Naive thymus-derived CD8-positive, alpha-beta T cell (primary cell): ENCODE measurements at regions not wholly inside any gene's neighbourhood (a gene's known extent, or its start where the extent isn't known, plus 50 kb on each side); places are given as distances from the start of the nearest gene placed in this dataset.
A peak's percentile ranks its signal among the peaks of the same experiment; 100 is the strongest.

ENCODE experiments used
- ATAC-seq, 2 donors: fragments of 150-1000 bp; cut with Tn5 transposase in 1 of 2; sonication (Bioruptor Pico), chemical (Tn5 transposase) in 1 of 2; 1 replicate in 1 of 2; 2 replicates in 1 of 2; pipeline ENCODE4 v1.10.0; 2021; ENCODE audit warnings: mild to moderate bottlenecking in 2 of 2, moderate library complexity in 2 of 2
- POLR2A ChIA-PET: fragments of 350-600 bp; sonication (Branson Sonifier 250); formaldehyde crosslinking; loops from one replicate; lab custom pipeline; 2021; ENCODE audit warnings: antibody characterized with exemption; lab: Charles Lee
- DNase-seq, 10 donors: peaks; one replicate each; pipeline versions ENCODE4 v3.0.0 to v3.0.0-alpha.2; 2020 to 2022
- H3K27ac Mint-ChIP-seq, 10 donors: one replicate each; pipeline ENCODE4 v1.8.0; 2020 to 2022; ENCODE audit warnings: mild to moderate bottlenecking in 10 of 10, mixed read lengths in 10 of 10, moderate library complexity in 4 of 10, inconsistent platforms in 1 of 10
- H3K27me3 Mint-ChIP-seq, 5 donors: one replicate each; pipeline ENCODE4 v1.8.0; 2021 to 2022; ENCODE audit warnings: mixed read lengths in 5 of 5
- H3K36me3 Mint-ChIP-seq, 3 donors: one replicate each; pipeline ENCODE4 v1.8.0; 2020 to 2022; ENCODE audit warnings: mixed read lengths in 3 of 3, mild to moderate bottlenecking in 2 of 3, inconsistent platforms in 1 of 3
- H3K4me1 Mint-ChIP-seq, 4 donors: one replicate each; pipeline ENCODE4 v1.8.0; 2021 to 2022; ENCODE audit warnings: mixed read lengths in 4 of 4
- H3K4me3 Mint-ChIP-seq, 10 donors: one replicate each; pipeline ENCODE4 v1.8.0; 2020 to 2022; ENCODE audit warnings: mild to moderate bottlenecking in 10 of 10, mixed read lengths in 10 of 10, moderate library complexity in 6 of 10, inconsistent platforms in 1 of 10
- H3K9me3 Mint-ChIP-seq, 9 donors: one replicate each; pipeline ENCODE4 v1.8.0; 2020 to 2022; ENCODE audit warnings: mixed read lengths in 9 of 9, mild to moderate bottlenecking in 3 of 9, inconsistent platforms in 1 of 9, moderate library complexity in 1 of 9

DNA sequence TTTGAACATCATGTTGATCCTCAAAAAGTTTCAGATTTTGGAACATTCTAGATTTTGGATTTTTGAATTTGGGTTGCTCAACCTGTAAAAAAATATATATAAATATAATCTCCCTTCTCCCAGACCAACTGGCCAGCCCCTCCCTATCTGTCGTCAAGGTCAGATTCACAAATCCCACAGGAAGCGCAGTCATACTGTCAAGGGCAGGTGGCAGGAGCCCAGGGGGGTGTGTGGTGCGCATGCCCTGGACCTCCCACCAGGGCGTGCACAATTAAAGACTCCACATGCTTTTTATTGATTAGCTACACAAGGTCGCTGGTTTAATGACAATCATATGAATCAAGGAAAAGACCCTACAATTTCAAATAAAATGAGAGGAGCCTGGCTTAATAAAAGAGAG is 77.0 kb upstream of the EEPD1 start:
- H3K36me3 Mint-ChIP-seq, result peaks cover 0 to 3% (median 0%) of the 10 kb centered on the region in 3 donors
- POLR2A ChIA-PET, result no interaction called here
- no peak overlapping the region for H3K4me3 Mint-ChIP-seq

DNA sequence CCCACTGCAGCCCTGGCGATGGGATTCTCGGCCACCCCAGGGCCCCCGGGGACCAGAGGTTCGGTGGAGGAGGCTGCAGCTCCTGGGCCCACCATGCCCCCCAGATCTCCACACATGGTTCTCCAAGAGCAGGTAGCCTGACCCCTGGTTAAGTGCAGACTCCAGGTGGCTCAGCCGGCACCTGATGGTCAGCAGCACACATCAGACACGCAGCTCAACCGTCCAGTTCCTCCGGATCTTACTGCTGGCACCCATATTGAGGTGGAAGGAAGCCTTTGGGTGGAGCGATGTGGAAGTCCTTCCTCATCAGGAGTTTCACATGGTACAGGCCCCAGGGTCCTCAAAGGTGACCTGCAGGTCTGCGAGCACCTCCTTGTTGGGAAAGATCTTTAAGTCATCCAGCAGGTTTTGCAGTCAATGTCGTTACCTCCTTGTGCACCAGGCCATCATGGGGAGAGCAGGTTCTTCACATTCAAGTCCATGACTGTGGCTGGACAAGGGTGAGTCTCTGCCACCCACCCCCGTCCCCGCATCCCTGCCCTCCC is 74.2 kb upstream of the EEPD1 start:
- Mint-ChIP-seq H3K4me1 (no peaks in the 10 kb centered on the region), H3K36me3 (no peaks in the 10 kb centered on the region), H3K27me3 (peaks cover 0 to 9% (median 2%) of the 10 kb centered on the region in 5 donors), H3K9me3 (no peaks in the 10 kb centered on the region), H3K27ac (no peak overlapping the region), H3K4me3 (no peak overlapping the region)
- DNase-seq, result no peak
- no peak for ATAC-seq
- POLR2A ChIA-PET, result no interaction called here

More for the DNA sequence above, 77.0 kb upstream of the EEPD1 start:
- ATAC-seq, result no peak
- Mint-ChIP-seq H3K27ac (peak overlapping the region in 1 of 10 donors; percentile 34), H3K9me3 (peaks cover 0 to 6% (median 0%) of the 10 kb centered on the region in 9 donors), H3K4me1 (no peaks in the 10 kb centered on the region), H3K27me3 (peaks cover 0 to 7% (median 1%) of the 10 kb centered on the region in 5 donors)
- no peak for DNase-seq

DNA sequence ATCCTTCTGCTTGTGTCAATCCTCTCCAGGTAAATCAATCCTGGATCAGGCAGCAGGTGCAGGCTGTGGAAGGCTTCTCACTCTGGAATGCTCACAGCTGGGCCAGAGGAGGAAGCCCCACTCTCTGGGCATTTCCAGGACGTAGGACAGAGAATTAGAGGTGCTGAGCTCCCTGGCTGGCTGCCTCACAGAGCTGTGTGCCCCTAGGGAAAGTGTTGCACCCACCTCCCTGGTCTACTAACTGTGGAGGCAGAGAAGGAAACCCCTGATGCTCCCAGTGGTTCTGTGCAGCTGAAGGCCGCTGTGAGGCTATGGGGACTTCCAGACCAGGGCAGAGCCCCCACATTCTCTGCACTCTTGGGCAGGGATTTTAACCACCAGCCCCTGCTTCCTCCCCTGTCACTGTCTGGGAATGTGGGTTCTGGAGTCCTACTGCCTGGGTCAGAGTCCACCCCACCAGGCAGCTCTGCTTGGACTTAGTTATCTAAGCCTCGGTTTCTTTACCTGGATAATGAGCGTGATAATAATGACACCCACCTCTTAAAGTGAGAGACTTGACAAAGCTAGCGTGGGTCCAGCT is 73.5 kb upstream of the EEPD1 start:
- no peaks in the 10 kb centered on the region for H3K9me3 Mint-ChIP-seq
- POLR2A ChIA-PET, result no interaction called here
- no peak for DNase-seq

DNA sequence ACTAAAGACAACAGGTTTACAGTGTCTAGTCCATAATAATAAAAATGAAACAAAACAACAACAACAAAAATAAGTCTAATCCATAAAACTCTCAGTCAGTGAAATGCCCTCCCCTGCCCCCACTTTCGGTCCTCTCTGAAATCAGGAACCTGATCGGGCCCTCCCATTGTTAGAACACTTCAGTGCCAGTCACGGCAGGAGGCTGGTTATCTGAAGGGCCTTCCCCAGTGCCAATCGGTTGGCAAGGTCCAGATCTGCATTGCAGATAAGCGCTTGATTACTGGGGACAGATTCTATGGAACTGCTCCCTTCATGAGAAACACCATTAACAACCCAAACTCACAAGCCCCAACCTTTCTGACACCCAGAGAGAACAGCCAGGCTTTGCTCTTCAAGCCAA is 72.2 kb upstream of the EEPD1 start:
- H3K27me3 Mint-ChIP-seq, result peaks cover 0 to 8% (median 0%) of the 10 kb centered on the region in 5 donors
- H3K4me3 Mint-ChIP-seq, result no peak overlapping the region
- no peak for ATAC-seq
- H3K4me1 Mint-ChIP-seq, result no peaks in the 10 kb centered on the region
- no peak overlapping the region for H3K27ac Mint-ChIP-seq
- no peaks in the 10 kb centered on the region for H3K9me3 Mint-ChIP-seq
- no peaks in the 10 kb centered on the region for H3K36me3 Mint-ChIP-seq
- POLR2A ChIA-PET, result no interaction called here
- no peak for DNase-seq

More for the DNA sequence above, 73.5 kb upstream of the EEPD1 start:
- Mint-ChIP-seq H3K4me1 (no peaks in the 10 kb centered on the region), H3K36me3 (no peaks in the 10 kb centered on the region), H3K4me3 (no peak overlapping the region), H3K27ac (no peak overlapping the region), H3K27me3 (peaks cover 0 to 9% (median 0%) of the 10 kb centered on the region in 5 donors)
- no peak for ATAC-seq

DNA sequence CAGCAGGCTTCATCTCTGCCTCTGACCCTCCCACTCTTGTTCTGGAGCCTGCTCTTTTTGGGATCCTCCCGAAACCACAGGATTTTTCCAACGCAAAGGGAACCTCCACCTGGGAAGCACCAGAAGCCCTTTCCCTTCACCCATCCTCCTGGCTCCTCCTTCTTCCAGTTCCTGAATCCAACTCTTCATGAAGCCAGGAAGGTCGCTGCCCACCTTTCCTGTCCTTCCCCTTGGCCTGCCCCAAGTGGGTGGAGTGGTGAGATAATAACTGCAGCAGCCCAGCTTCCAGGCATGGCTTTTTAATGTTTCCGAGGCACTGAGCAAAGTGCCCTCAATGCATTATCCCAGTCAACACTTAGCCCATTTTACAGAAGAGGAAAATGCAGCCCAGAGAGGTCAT is 70.8 kb upstream of the EEPD1 start:
- no peaks in the 10 kb centered on the region for H3K9me3 Mint-ChIP-seq
- no peak for ATAC-seq
- DNase-seq, result no peak
- no peak overlapping the region for H3K4me3 Mint-ChIP-seq
- peak overlapping the region in 1 of 10 donors; percentile 77 for H3K27ac Mint-ChIP-seq
- peaks cover 0 to 8% (median 0%) of the 10 kb centered on the region in 5 donors for H3K27me3 Mint-ChIP-seq
- POLR2A ChIA-PET, result no interaction called here
- no peaks in the 10 kb centered on the region for H3K4me1 Mint-ChIP-seq
- no peaks in the 10 kb centered on the region for H3K36me3 Mint-ChIP-seq

DNA sequence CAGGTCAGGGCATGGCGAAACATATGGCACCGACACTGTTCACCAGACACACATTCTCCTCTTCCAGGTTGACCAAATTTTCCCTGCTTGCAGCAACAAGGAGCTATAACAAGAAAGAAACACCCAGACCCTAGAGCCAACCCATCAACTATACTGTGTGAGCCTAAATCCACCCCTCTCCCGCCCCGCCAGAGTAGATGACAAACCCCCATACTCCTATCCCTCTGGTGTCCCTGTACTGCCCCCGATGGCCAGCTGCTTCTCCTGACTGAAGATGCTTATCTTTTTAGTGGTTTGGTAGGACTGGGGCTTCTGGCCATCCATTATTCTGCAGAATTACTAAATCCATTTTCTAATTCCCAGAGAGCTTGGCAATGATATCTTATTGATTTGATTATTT is 70.1 kb upstream of the EEPD1 start:
- Mint-ChIP-seq H3K4me1 (no peaks in the 10 kb centered on the region), H3K36me3 (peaks cover 0 to 4% (median 0%) of the 10 kb centered on the region in 3 donors), H3K27ac (peak overlapping the region in 1 of 10 donors; percentile 60), H3K4me3 (no peak overlapping the region), H3K27me3 (peaks cover 0 to 8% (median 0%) of the 10 kb centered on the region in 5 donors), H3K9me3 (peaks cover 0 to 3% (median 0%) of the 10 kb centered on the region in 9 donors)
- POLR2A ChIA-PET, result no interaction called here
- no peak for DNase-seq
- no peak for ATAC-seq

DNA sequence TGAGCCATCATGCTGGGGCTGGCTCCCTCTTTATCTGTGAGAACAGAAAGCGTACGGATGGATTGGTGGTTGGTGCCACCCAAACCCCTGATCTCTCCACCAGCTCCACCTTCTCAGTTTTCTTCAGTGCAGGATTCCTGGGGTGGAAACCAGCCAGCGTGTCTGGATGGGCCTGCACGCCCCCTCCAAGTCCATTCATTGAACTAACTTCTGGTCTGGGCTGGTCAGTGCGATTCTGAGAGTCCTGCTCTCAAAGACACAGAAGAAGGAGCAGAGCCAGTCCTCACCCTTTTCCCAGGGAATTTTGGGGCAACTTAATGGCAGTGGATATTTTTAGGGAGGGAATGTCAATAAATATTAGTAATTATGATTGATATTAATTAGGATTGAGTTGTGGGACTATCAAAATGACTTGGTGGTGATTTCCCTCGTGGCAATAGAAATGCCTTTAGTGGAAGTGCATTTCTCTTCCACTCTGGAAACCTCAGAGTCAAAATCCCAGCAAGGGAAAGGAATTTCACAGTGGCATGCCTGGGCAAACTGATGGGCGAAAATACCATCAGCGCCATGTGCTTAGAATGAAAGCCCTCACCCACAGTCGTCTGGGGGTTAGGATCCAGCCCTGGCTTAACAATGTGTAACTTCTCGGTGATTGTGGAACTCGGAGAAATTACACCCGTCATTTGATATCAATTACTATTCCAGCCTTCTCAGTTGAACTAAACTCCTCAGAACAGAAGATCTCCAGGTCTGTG is 69.3 kb upstream of the EEPD1 start:
- POLR2A ChIA-PET, result no interaction called here

DNA sequence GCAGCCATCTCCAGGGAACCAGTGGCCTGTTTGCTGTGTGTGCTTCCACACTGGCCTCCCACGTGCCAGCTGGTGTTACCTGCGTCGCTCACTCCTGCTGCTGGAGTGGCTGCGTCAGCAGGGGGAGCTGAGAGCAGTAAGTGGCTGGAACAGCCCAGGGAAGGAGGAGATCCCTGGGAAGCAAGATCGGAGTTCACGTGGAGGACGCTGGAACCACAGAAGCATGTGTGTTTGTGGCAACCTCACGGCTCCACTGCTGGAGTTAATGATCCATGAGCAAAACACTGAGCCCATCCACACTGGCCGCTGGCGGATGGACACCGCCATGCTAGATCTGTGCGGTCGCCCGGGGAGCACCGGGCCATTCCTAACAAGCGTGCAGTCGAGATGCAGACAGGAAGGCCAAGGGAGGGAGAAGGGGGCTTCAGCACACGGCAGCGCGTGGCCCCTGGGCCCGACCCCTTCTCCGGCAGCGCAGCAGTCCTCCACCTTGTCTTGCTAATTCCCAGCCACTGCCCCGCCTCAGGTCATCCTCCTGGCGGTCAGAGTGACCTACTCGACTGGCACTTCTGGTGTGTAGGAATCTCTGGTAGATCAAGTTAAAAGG is 68.5 kb upstream of the EEPD1 start:
- Mint-ChIP-seq H3K27me3 (peaks cover 0 to 8% (median 0%) of the 10 kb centered on the region in 5 donors), H3K27ac (no peak overlapping the region), H3K36me3 (peaks cover 0 to 5% (median 4%) of the 10 kb centered on the region in 3 donors), H3K9me3 (peaks cover 0 to 6% (median 3%) of the 10 kb centered on the region in 9 donors), H3K4me1 (no peaks in the 10 kb centered on the region), H3K4me3 (no peak overlapping the region)
- DNase-seq (no peak), ATAC-seq (no peak)
- POLR2A ChIA-PET, result no interaction called here

More for the DNA sequence above, 69.3 kb upstream of the EEPD1 start:
- Mint-ChIP-seq H3K27me3 (peaks cover 0 to 8% (median 0%) of the 10 kb centered on the region in 5 donors), H3K4me1 (no peaks in the 10 kb centered on the region), H3K36me3 (peaks cover 0 to 5% (median 4%) of the 10 kb centered on the region in 3 donors), H3K4me3 (no peak overlapping the region), H3K9me3 (peaks cover 0 to 5% (median 3%) of the 10 kb centered on the region in 9 donors), H3K27ac (peak overlapping the region in 1 of 10 donors; percentile 59)
- ATAC-seq (no peak), DNase-seq (no peak)

DNA sequence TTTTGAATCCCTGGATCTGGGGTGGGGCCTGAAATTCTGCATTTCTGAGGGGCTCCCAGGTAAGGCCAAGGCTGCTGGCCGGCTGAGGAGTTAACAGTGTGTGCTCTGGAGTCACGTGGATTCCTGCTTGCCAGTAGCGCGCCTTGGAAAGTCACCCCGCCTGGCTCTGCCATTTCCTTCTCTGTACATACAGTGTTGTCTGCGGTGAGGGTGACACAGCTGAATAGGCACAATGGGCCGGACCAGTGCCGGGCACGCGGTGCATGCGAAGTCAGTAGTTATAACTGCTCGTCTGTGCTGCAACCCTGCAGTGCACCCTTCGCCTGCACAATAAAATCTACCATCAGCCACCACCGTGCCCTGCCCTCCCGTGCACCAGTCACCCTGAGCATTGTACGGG is 68.0 kb upstream of the EEPD1 start:
- DNase-seq (no peak), ATAC-seq (no peak)
- Mint-ChIP-seq H3K36me3 (peaks cover 0 to 5% (median 4%) of the 10 kb centered on the region in 3 donors), H3K4me3 (no peak overlapping the region), H3K9me3 (peaks cover 0 to 10% (median 3%) of the 10 kb centered on the region in 9 donors), H3K27me3 (peaks cover 0 to 8% (median 0%) of the 10 kb centered on the region in 5 donors), H3K27ac (no peak overlapping the region), H3K4me1 (no peaks in the 10 kb centered on the region)
- POLR2A ChIA-PET, result no interaction called here

DNA sequence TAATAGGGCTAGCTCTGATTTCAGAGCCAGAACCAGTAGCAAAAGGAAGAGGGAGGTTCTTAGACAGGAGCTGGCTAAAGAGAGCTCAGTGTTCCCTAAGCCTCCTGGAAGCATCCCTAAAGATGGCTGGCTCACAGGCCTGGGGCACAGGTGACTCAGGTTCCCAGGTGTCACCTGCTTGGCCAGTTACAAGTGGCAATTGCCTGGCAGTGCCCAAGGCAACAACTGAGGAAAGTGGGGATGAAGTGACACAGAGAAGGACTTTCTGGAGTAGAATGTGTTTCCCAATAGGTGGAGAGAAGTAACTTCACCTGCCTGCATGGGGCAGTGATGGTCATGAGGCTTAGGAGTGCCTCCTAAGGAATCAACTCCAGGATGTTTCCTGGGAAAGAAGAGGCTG is 66.5 kb upstream of the EEPD1 start:
- no peak overlapping the region for H3K4me3 Mint-ChIP-seq
- ATAC-seq (no peak), DNase-seq (no peak)
- no peak overlapping the region for H3K27ac Mint-ChIP-seq
- H3K4me1 Mint-ChIP-seq, result no peaks in the 10 kb centered on the region
- peaks cover 0 to 12% (median 3%) of the 10 kb centered on the region in 9 donors for H3K9me3 Mint-ChIP-seq
- H3K27me3 Mint-ChIP-seq, result peaks cover 0 to 8% (median 0%) of the 10 kb centered on the region in 5 donors
- POLR2A ChIA-PET, result no interaction called here
- peaks cover 0 to 12% (median 5%) of the 10 kb centered on the region in 3 donors for H3K36me3 Mint-ChIP-seq

DNA sequence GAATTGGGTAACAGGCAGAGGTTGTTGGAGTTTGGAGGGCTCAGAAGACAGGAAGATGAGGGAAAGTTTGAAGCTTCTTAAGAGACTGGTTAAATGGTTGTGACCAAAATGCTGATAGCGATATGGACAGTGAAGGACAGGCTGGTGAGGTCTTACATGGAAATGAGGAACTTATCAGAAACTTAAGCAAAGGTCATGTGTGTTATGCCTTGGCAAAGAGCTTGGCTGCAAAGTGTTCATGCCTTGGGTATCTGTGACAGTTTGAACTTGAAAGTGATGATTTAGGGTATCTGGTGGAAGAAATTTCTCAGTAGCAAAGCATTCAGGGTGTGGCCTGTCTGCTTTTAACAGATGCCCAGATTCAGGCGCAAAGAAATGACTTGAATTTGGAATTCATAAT is 64.5 kb upstream of the EEPD1 start:
- H3K27me3 Mint-ChIP-seq, result no peaks in the 10 kb centered on the region
- H3K4me3 Mint-ChIP-seq, result no peak overlapping the region
- POLR2A ChIA-PET, result no interaction called here
- no peaks in the 10 kb centered on the region for H3K4me1 Mint-ChIP-seq
- no peak for ATAC-seq
- no peak for DNase-seq
- H3K27ac Mint-ChIP-seq, result no peak overlapping the region
- peaks cover 0 to 12% (median 3%) of the 10 kb centered on the region in 9 donors for H3K9me3 Mint-ChIP-seq
- peaks cover 0 to 12% (median 5%) of the 10 kb centered on the region in 3 donors for H3K36me3 Mint-ChIP-seq

DNA sequence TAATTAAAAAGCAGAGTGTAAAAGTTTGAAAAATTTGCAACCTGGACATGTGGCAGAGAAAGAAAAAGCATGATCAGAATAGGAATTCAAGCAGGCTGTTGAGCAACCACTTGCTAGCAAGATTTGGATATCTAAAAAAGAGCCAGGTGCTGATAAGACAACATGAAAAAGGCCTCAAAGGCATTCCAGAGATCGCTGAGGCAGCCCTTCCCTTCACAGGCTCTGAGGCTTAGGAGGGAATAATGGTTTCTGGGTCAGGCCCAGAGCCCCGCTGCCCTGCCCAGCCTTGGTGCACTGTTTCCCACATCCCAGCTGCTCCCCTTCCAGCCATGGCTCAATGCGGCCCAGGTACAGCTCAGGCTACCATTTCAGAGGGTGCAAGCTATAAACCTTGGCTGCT is 64.1 kb upstream of the EEPD1 start:
- Mint-ChIP-seq H3K4me1 (no peaks in the 10 kb centered on the region), H3K27me3 (peaks cover 0 to 1% (median 0%) of the 10 kb centered on the region in 5 donors), H3K27ac (no peak overlapping the region), H3K9me3 (peaks cover 0 to 12% (median 3%) of the 10 kb centered on the region in 9 donors), H3K36me3 (peaks cover 0 to 12% (median 5%) of the 10 kb centered on the region in 3 donors), H3K4me3 (no peak overlapping the region)
- POLR2A ChIA-PET, result no interaction called here
- ATAC-seq (no peak), DNase-seq (no peak)
